GM06990 (cell line): ENCODE measurements at regions not wholly inside any gene's neighbourhood (a gene's known extent, or its start where the extent isn't known, plus 50 kb on each side); places are given as distances from the start of the nearest gene placed in this dataset.

ENCODE experiments used
- DNase-seq: peaks from one replicate; pipeline ENCODE4 v3.0.0-alpha.2; 2011; ENCODE audit not compliant: insufficient read length; ENCODE audit errors: extremely low read depth
- H3K27me3 ChIP-seq: replicated peaks from 2 replicates; pipeline ENCODE4 v1.6.0; 2011; ENCODE audit warnings: low read length; ENCODE audit not compliant: control insufficient read depth, insufficient read depth
- H3K36me3 ChIP-seq: 2 replicates; pipeline ENCODE4 v1.5.1; 2011; ENCODE audit warnings: low read length; ENCODE audit not compliant: control insufficient read depth, insufficient read depth
- H3K4me3 ChIP-seq: replicated peaks from 2 replicates; pipeline ENCODE4 v1.5.1; 2011; ENCODE audit warnings: low read depth, mild to moderate bottlenecking, control low read depth, low read length
- TF ChIP-seq, protein P1 (sequence below): IDR thresholded peaks from 2 replicates; pipeline ENCODE4 v1.5.1; 2011; ENCODE audit warnings: low read length, control low read depth, mild to moderate bottlenecking, inconsistent platforms; ENCODE audit not compliant: insufficient read depth, poor library complexity, severe bottlenecking

DNA sequence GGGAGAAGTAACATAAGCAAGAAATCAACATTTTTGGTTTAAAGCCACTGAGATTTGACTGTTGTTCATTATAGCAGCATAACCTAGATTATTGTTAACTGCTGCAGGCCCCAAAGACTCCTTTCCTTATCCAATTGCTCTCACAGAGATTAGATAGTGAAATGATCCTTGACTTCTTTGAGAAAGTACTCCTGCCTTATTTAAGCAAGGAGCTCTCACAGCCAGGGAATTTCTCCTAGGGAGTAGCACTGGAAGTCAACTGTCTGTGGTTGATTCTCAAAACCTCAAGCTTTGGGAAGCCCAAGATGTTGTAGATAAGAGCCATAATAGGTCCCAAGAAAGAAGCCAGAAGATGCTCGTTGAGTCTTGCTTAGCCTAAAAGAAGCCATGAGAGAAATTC lies 151.8 kb upstream of the TSC22D2 start:
- TF ChIP-seq, protein P1, sequence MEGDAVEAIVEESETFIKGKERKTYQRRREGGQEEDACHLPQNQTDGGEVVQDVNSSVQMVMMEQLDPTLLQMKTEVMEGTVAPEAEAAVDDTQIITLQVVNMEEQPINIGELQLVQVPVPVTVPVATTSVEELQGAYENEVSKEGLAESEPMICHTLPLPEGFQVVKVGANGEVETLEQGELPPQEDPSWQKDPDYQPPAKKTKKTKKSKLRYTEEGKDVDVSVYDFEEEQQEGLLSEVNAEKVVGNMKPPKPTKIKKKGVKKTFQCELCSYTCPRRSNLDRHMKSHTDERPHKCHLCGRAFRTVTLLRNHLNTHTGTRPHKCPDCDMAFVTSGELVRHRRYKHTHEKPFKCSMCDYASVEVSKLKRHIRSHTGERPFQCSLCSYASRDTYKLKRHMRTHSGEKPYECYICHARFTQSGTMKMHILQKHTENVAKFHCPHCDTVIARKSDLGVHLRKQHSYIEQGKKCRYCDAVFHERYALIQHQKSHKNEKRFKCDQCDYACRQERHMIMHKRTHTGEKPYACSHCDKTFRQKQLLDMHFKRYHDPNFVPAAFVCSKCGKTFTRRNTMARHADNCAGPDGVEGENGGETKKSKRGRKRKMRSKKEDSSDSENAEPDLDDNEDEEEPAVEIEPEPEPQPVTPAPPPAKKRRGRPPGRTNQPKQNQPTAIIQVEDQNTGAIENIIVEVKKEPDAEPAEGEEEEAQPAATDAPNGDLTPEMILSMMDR, result no peak
- Histone ChIP-seq H3K4me3 (no peak overlapping the region), H3K36me3 (no peaks in the 10 kb centered on the region), H3K27me3 (no peaks in the 10 kb centered on the region)
- DNase-seq, result no peak

DNA sequence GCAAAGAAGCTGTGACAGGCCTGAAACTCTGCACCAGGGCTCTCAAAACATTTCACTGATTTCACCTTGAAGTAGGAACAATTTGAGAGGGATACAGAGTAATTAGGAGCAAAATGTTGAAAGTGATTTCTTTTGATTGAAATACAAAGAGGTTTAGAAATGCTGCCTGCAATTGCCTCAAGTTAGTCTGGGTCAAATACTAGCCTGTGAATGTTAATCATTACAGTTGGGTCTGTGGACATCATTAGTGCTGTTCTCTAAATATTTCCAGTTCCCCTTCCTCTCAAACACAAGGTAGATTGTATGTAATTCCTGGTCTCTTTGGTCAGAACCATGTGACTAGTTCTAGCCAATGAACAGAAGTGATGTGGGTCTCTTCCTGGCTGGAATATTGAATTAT lies 152.3 kb upstream of the TSC22D2 start:
- H3K4me3 ChIP-seq, result no peak overlapping the region
- no peak for DNase-seq
- H3K36me3 ChIP-seq, result no peaks in the 10 kb centered on the region
- H3K27me3 ChIP-seq, result no peaks in the 10 kb centered on the region
- TF ChIP-seq, protein P1, result no peak

DNA sequence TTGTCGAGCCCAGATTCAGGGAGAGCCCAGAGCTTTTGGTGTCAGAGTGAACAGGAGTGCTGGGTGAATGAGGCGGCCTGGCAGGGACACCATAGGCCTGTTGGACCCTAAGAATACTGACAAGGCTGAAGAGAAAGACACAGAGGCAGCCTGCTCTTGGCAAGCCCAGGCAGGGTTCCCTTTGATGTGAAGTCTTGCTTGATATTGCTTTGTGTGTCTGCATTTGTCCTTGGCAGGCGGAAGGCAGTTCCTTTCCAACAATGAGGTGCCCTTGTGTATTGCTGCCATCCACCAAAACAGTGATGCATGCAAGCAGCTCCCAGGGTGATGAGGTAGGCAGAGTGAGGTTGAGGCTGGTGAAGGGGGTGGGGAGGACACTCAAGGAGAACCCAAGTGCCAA lies 152.7 kb upstream of the TSC22D2 start:
- Histone ChIP-seq H3K36me3 (no peaks in the 10 kb centered on the region), H3K27me3 (no peaks in the 10 kb centered on the region), H3K4me3 (no peak overlapping the region)
- TF ChIP-seq, protein P1, result no peak
- DNase-seq, result no peak

DNA sequence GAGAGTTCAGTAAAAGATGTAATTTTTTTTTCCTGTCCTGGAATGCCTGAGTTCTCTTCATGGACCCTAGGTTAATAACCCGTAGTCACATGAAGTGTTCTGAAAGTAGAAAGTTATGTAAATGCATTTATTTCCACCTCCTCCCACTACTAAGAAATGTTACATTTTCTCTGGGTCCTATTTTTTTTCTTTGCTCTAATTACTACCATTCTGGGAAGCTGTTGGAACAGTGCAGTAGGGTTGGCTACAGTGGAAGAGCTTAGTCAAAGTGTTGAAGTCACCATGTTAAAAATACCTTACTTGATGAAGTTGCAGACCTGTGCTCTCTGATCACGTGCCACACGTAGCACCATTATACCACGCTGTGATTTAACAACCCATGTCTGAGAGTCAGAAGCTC lies 153.8 kb upstream of the TSC22D2 start:
- DNase-seq, result no peak
- TF ChIP-seq, protein P1, result no peak
- no peaks in the 10 kb centered on the region for H3K27me3 ChIP-seq
- H3K4me3 ChIP-seq, result no peak overlapping the region
- H3K36me3 ChIP-seq, result no peaks in the 10 kb centered on the region

DNA sequence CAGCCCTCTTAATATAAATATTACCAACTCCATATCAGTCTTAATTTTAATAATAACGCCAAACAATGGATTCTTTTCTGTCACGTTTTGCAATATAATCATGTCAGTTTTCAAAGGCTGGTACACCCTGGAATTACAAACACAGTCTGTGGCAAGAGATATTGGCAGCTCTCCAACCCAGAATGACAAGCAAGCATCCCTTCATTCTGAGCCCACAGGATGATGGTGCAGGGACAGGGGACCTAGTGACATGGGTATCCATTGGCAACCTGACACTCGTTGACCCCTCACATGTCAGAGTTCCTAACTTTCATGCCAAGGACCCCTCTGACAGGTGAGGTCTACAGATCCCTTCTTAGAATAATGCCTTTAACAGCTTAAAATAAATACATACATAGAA lies 154.5 kb upstream of the TSC22D2 start:
- DNase-seq, result no peak
- H3K27me3 ChIP-seq, result no peaks in the 10 kb centered on the region
- no peak overlapping the region for H3K4me3 ChIP-seq
- TF ChIP-seq, protein P1, result no peak
- no peaks in the 10 kb centered on the region for H3K36me3 ChIP-seq

DNA sequence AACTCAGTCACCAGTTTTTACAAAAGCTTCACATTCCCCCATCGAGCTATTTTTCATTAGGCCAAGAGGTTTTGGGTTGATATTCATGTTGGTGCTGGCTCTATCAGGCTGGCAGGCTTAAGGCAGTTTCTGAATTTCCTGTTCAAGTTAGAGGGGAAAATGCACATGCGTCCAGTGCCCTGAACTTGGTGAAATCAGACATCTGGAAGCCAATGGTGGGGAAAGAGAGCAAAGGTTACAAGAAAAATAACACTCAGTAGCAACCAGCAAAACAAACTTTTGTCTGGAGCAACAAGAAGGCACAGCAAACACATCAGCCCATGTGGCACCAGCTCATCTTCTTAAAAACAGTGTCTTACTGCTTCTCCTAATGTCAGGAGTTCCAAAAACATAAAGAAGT lies 155.6 kb upstream of the TSC22D2 start:
- TF ChIP-seq, protein P1, result no peak
- Histone ChIP-seq H3K27me3 (no peaks in the 10 kb centered on the region; the same call in 1 of the 2 replicates), H3K36me3 (no peaks in the 10 kb centered on the region), H3K4me3 (no peak overlapping the region)
- DNase-seq, result no peak
